Prostate gland (tissue), 2 donors: ENCODE measurements at regions not wholly inside any gene's neighbourhood (a gene's known extent, or its start where the extent isn't known, plus 50 kb on each side); places are given as distances from the start of the nearest gene placed in this dataset.

Experiments used
- CTCF ChIP-seq, 4 experiments: fragments of 200-600 bp in 2 of 4; fragments of 450-650 bp in 2 of 4; sonication (generic) in 2 of 4; IDR thresholded peaks; 1 replicate in 3 of 4; 2 replicates in 1 of 4; pipeline ENCODE4 v1.5.1; 2016 to 2019; ENCODE audit warnings: antibody characterized with exemption in 4 of 4, mild to moderate bottlenecking in 2 of 4, moderate library complexity in 2 of 4
- POLR2A ChIP-seq: fragments of 450-650 bp; IDR thresholded peaks from one replicate; pipeline ENCODE4 v1.6.1; 2016; ENCODE audit warnings: antibody characterized with exemption, mild to moderate bottlenecking
- POLR2AphosphoS5 ChIP-seq: sonication (generic); formaldehyde crosslinking; IDR thresholded peaks from one replicate; pipeline ENCODE4 v1.6.1; 2017; ENCODE audit warnings: antibody characterized with exemption

GRCh38 chr3:36649125-36649524, 115.2 kb downstream of the DCLK3 start:
- TF ChIP-seq POLR2AphosphoS5 (no peak), POLR2A (no peak), CTCF (IDR thresholded peaks at IDR 0.05) (no peak)
